MCF 10A (cell line): ENCODE measurements at regions not wholly inside any gene's neighbourhood (a gene's known extent, or its start where the extent isn't known, plus 50 kb on each side); places are given as distances from the start of the nearest gene placed in this dataset.

ENCODE experiments used
- BruUV-seq: library from RNA; stranded (reverse); fragments of 400-500 nt; replicated peaks from 2 replicates; lab custom pipeline; 2021; lab: Mats Ljungman, UMichigan
- CTCF ChIA-PET: fragments of 300-600 bp; sonication (Branson Sonifier 250); formaldehyde crosslinking; extraction: SDS; loops from one replicate; lab custom pipeline; 2021; ENCODE audit warnings: antibody characterized with exemption, inconsistent platforms; lab: Yijun Ruan, JAX
- POLR2A ChIA-PET: fragments of 300-600, 350-650 bp; sonication (Branson Sonifier 250); formaldehyde crosslinking; extraction: SDS; loops from one replicate; lab custom pipeline; 2020; ENCODE audit warnings: antibody characterized with exemption, inconsistent platforms; lab: Yijun Ruan, JAX
- DNase-seq: peaks from one replicate; pipeline ENCODE4 v3.0.0-alpha.2; 2018; ENCODE audit not compliant: unreplicated experiment
- H3K27ac Mint-ChIP-seq: one replicate; pipeline ENCODE4 v1.8.0; 2022; ENCODE audit warnings: mild to moderate bottlenecking, low read depth, mixed read lengths; ENCODE audit not compliant: unreplicated experiment
- H3K27me3 Mint-ChIP-seq: one replicate; pipeline ENCODE4 v1.8.0; 2022; ENCODE audit warnings: mixed read lengths; ENCODE audit not compliant: insufficient read depth, unreplicated experiment
- H3K36me3 Mint-ChIP-seq: one replicate; pipeline ENCODE4 v1.8.0; 2022; ENCODE audit warnings: mild to moderate bottlenecking, moderate library complexity, mixed read lengths; ENCODE audit not compliant: insufficient read depth, unreplicated experiment
- H3K4me1 Mint-ChIP-seq: one replicate; pipeline ENCODE4 v1.8.0; 2022; ENCODE audit warnings: mixed read lengths; ENCODE audit not compliant: insufficient read depth, unreplicated experiment
- H3K4me3 Mint-ChIP-seq: one replicate; pipeline ENCODE4 v1.8.0; 2022; ENCODE audit warnings: mild to moderate bottlenecking, moderate library complexity, mixed read lengths; ENCODE audit not compliant: unreplicated experiment
- H3K9me3 Mint-ChIP-seq: one replicate; pipeline ENCODE4 v1.8.0; 2022; ENCODE audit warnings: mixed read lengths; ENCODE audit not compliant: unreplicated experiment
- CTCF ChIP-seq: fragments of 200-600 bp; IDR thresholded peaks from one replicate; pipeline ENCODE4 v1.8.0; 2022; ENCODE audit warnings: antibody characterized with exemption, mild to moderate bottlenecking; ENCODE audit not compliant: unreplicated experiment
- intact Hi-C: fragments of 100-400 bp; cut with micrococcal nuclease; formaldehyde crosslinking; loops from 2 replicates; pipeline ENCODE4 v1.14.1; 2022

GRCh38 chrX:124238268-124238667 is 94.2 kb upstream of the TEX13D start:
- ChIA-PET POLR2A (no interaction called here), CTCF (interaction anchor here (0.7 kb wide), 1 partner anchor 20 kb away, joined by 3 read pairs; no protein-coding TSS in a partner anchor)
- no peak for DNase-seq
- no peak for TF ChIP-seq CTCF
- Mint-ChIP-seq H3K27me3 (peaks cover 37% of the 10 kb centered on the region), H3K4me3 (no peak overlapping the region), H3K4me1 (no peaks in the 10 kb centered on the region), H3K36me3 (no peaks in the 10 kb centered on the region), H3K27ac (no peak overlapping the region), H3K9me3 (no peaks in the 10 kb centered on the region)
- no TSS peak for BruUV-seq
- intact Hi-C loops: no loop called here

GRCh38 chrX:124239324-124239723 is 93.1 kb upstream of the TEX13D start:
- ChIA-PET POLR2A (no interaction called here), CTCF (no interaction called here)
- BruUV-seq: no TSS peak
- no peaks in the 10 kb centered on the region for H3K9me3 Mint-ChIP-seq
- H3K4me1 Mint-ChIP-seq: no peaks in the 10 kb centered on the region
- no peak overlapping the region for H3K27ac Mint-ChIP-seq
- TF ChIP-seq CTCF: no peak
- no peaks in the 10 kb centered on the region for H3K36me3 Mint-ChIP-seq
- DNase-seq: no peak
- no peak overlapping the region for H3K4me3 Mint-ChIP-seq
- intact Hi-C loops: no loop called here
- H3K27me3 Mint-ChIP-seq: peaks cover 37% of the 10 kb centered on the region

- ChIA-PET CTCF (no interaction called here), POLR2A (no interaction called here)
- Mint-ChIP-seq H3K4me1 (no peaks in the 10 kb centered on the region), H3K27ac (no peak overlapping the region), H3K27me3 (peaks cover 37% of the 10 kb centered on the region), H3K36me3 (no peaks in the 10 kb centered on the region), H3K9me3 (no peaks in the 10 kb centered on the region), H3K4me3 (no peak overlapping the region)
- no peak for DNase-seq
- TF ChIP-seq CTCF: no peak
- intact Hi-C loops: no loop called here
- no TSS peak for BruUV-seq
These were observed 92.5 kb upstream of the TEX13D start for GRCh38 chrX:124239911-124240310.

- peaks cover 37% of the 10 kb centered on the region for H3K27me3 Mint-ChIP-seq
- BruUV-seq: no TSS peak
- H3K27ac Mint-ChIP-seq: no peak overlapping the region
- H3K4me1 Mint-ChIP-seq: no peaks in the 10 kb centered on the region
- ChIA-PET POLR2A (no interaction called here), CTCF (no interaction called here)
- no peaks in the 10 kb centered on the region for H3K9me3 Mint-ChIP-seq
- no peaks in the 10 kb centered on the region for H3K36me3 Mint-ChIP-seq
- intact Hi-C loops: no loop called here
- DNase-seq: no peak
- TF ChIP-seq CTCF: no peak
- H3K4me3 Mint-ChIP-seq: no peak overlapping the region
These were observed 92.0 kb upstream of the TEX13D start for GRCh38 chrX:124240422-124240821.
